Esophagus muscularis mucosa (tissue), 4 donors: ENCODE measurements at regions not wholly inside any gene's neighbourhood (a gene's known extent, or its start where the extent isn't known, plus 50 kb on each side); places are given as distances from the start of the nearest gene placed in this dataset.

ENCODE experiments used
- EP300 ChIP-seq: sonication (generic); formaldehyde crosslinking; IDR thresholded peaks from one replicate; pipeline ENCODE4 v1.6.1; 2017; ENCODE audit warnings: antibody characterized with exemption
- POLR2A ChIP-seq: fragments of 450-650 bp; IDR thresholded peaks from one replicate; pipeline ENCODE4 v1.6.1; 2017; ENCODE audit warnings: antibody characterized with exemption, moderate library complexity, mild to moderate bottlenecking, low read depth
- POLR2AphosphoS5 ChIP-seq, 2 donors: sonication (generic); formaldehyde crosslinking; IDR thresholded peaks; one replicate each; pipeline ENCODE4 v1.6.1; 2017; ENCODE audit warnings: antibody characterized with exemption in 2 of 2
- TF ChIP-seq, protein P1 (sequence below), 3 experiments: fragments of 200-600 bp in 2 of 3; fragments of 450-650 bp in 1 of 3; sonication (generic) in 2 of 3; IDR thresholded peaks; one replicate each; pipeline ENCODE4 v1.5.1; 2017 to 2019; ENCODE audit warnings: antibody characterized with exemption in 3 of 3, mild to moderate bottlenecking in 2 of 3, moderate library complexity in 1 of 3

DNA sequence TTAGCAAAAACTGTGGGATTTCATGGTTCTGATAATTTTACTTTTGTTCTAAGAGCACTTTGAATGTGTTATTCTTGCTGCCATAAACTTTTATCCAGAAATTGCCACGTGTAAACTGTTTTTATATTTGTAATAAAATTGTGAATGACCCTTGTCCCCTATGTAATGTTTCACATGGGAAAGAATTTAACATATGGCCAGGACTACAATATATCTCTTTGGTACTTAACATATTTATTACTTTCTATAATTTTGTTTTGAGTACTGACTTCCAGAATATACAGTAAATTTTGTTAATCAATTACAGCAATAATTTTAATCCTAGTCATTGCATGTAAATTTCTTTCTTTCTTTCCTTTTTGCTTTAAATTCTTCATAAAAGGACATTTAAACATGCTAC lies 735.0 kb upstream of the PHF14 start:
- TF ChIP-seq, protein P1, sequence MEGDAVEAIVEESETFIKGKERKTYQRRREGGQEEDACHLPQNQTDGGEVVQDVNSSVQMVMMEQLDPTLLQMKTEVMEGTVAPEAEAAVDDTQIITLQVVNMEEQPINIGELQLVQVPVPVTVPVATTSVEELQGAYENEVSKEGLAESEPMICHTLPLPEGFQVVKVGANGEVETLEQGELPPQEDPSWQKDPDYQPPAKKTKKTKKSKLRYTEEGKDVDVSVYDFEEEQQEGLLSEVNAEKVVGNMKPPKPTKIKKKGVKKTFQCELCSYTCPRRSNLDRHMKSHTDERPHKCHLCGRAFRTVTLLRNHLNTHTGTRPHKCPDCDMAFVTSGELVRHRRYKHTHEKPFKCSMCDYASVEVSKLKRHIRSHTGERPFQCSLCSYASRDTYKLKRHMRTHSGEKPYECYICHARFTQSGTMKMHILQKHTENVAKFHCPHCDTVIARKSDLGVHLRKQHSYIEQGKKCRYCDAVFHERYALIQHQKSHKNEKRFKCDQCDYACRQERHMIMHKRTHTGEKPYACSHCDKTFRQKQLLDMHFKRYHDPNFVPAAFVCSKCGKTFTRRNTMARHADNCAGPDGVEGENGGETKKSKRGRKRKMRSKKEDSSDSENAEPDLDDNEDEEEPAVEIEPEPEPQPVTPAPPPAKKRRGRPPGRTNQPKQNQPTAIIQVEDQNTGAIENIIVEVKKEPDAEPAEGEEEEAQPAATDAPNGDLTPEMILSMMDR (IDR thresholded peaks at IDR 0.05): no peak
- no peak for TF ChIP-seq EP300
- TF ChIP-seq POLR2AphosphoS5 (IDR thresholded peaks at IDR 0.05): no peak
- TF ChIP-seq POLR2A: no peak
